ENCODE measurements at regions not wholly inside any gene's neighbourhood (a gene's known extent, or its start where the extent isn't known, plus 50 kb on each side); places are given as distances from the start of the nearest gene placed in this dataset.

DNA sequence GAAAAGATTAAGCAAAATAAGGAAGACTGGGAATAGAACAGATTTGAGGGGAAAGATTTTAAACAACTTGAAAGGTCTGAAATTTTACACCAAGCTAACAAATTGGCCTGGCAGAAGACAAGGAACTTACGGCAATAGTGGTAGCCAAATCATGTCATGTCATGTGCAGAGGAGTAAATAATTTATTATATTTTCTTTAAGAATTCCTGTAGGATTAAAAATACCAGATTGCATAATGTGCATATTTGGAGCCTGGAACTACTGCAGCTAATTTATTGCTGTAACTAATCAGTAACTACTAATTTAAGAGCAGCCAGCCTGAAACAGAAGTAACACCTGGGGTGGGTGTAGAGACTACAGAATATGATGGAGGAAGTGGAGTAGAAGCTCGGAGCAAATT, 334.3 kb downstream of the TGFB2 start:
- CTCF ChIA-PET, result no interaction called here
- H2AFZ ChIP-seq (ENCODE audit: control insufficient read depth, low read depth, low read length), result no peak overlapping the region

More for the DNA sequence above, 334.3 kb downstream of the TGFB2 start:
- H3K9ac ChIP-seq (ENCODE audit: control insufficient read depth, insufficient read depth, low read length), result no peak overlapping the region
- no peaks in the 10 kb centered on the region for H3K4me1 ChIP-seq (ENCODE audit: control insufficient read depth, insufficient read depth, low read length)
- TF ChIP-seq RBBP5 (conservative IDR thresholded peaks at IDR 0.05) (no peak), NBN (IDR thresholded peaks at IDR 0.05) (no peak), YY1 (IDR thresholded peaks at IDR 0.05; ENCODE audit: low read depth, low read length) (no peak)
- TF ChIP-seq, protein P1, sequence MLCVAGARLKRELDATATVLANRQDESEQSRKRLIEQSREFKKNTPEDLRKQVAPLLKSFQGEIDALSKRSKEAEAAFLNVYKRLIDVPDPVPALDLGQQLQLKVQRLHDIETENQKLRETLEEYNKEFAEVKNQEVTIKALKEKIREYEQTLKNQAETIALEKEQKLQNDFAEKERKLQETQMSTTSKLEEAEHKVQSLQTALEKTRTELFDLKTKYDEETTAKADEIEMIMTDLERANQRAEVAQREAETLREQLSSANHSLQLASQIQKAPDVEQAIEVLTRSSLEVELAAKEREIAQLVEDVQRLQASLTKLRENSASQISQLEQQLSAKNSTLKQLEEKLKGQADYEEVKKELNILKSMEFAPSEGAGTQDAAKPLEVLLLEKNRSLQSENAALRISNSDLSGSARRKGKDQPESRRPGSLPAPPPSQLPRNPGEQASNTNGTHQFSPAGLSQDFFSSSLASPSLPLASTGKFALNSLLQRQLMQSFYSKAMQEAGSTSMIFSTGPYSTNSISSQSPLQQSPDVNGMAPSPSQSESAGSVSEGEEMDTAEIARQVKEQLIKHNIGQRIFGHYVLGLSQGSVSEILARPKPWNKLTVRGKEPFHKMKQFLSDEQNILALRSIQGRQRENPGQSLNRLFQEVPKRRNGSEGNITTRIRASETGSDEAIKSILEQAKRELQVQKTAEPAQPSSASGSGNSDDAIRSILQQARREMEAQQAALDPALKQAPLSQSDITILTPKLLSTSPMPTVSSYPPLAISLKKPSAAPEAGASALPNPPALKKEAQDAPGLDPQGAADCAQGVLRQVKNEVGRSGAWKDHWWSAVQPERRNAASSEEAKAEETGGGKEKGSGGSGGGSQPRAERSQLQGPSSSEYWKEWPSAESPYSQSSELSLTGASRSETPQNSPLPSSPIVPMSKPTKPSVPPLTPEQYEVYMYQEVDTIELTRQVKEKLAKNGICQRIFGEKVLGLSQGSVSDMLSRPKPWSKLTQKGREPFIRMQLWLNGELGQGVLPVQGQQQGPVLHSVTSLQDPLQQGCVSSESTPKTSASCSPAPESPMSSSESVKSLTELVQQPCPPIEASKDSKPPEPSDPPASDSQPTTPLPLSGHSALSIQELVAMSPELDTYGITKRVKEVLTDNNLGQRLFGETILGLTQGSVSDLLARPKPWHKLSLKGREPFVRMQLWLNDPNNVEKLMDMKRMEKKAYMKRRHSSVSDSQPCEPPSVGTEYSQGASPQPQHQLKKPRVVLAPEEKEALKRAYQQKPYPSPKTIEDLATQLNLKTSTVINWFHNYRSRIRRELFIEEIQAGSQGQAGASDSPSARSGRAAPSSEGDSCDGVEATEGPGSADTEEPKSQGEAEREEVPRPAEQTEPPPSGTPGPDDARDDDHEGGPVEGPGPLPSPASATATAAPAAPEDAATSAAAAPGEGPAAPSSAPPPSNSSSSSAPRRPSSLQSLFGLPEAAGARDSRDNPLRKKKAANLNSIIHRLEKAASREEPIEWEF (IDR thresholded peaks at IDR 0.05; ENCODE audit: insufficient replicate concordance, low read depth, low read length), result no peak
- ChIA-PET POLR2A (no interaction called here), SMC1A (ENCODE audit: uncharacterized antibody, unreplicated experiment) (interaction anchor here (1.0 kb wide), 1 partner anchor 15 kb away, joined by 3 read pairs; no protein-coding TSS in a partner anchor), RAD21 (ENCODE audit: unreplicated experiment) (no interaction called here)
- no peaks in the 10 kb centered on the region for H3K36me3 ChIP-seq (ENCODE audit: control insufficient read depth in 2 of 2, insufficient read depth in 2 of 2, low read length in 1 of 2)
- H3K79me2 ChIP-seq (ENCODE audit: control insufficient read depth, insufficient read depth, low read length), result no peaks in the 10 kb centered on the region
- DNase-seq (ENCODE audit: low read depth, low spot score) (no peak), FAIRE-seq (no peak), ATAC-seq (no peak)
- 51% methylated on average over 2 of the region's 2 CpGs for WGBS (ENCODE audit: insufficient coverage, insufficient replicate concordance, low lambda C conversion rate, missing lambda C conversion rate)
- intact Hi-C loops (cut with micrococcal nuclease; ENCODE audit: unreplicated experiment) (no loop called here), in situ Hi-C loops (cut with MboI) (no loop called here)
- H3K4me2 ChIP-seq (ENCODE audit: control insufficient read depth, insufficient read depth), result no peak overlapping the region
- H4K20me1 ChIP-seq (ENCODE audit: control insufficient read depth, insufficient read depth), result no peaks in the 10 kb centered on the region
- no peaks in the 10 kb centered on the region for H3K9me3 ChIP-seq (replicated peaks; ENCODE audit: control insufficient read depth, insufficient read depth, low read length)
- no peaks in the 10 kb centered on the region for H3K27me3 ChIP-seq (replicated peaks in 1 of 2; ENCODE audit: control insufficient read depth in 2 of 2, insufficient read depth in 2 of 2, low read length in 1 of 2)
- no TSS peak for BruUV-seq (replicated peaks)
- no peak overlapping the region for H3K4me3 ChIP-seq
- H3K27ac ChIP-seq (ENCODE audit: control insufficient read depth, insufficient read depth), result no peak overlapping the region

Measured in GM12878 (cell line).